Astrocyte of the hippocampus (primary cell): ENCODE measurements at regions not wholly inside any gene's neighbourhood (a gene's known extent, or its start where the extent isn't known, plus 50 kb on each side); places are given as distances from the start of the nearest gene placed in this dataset.
"Not testable (repeated sequence)": the region's sequence is repeated elsewhere in the genome, so short reads cannot be mapped to it uniquely, and the experiment has no call there.

Experiments used
- DNase-seq: peaks from one replicate; pipeline ENCODE4 v3.0.0; 2011; ENCODE audit warnings: low read depth, low spot score

DNA sequence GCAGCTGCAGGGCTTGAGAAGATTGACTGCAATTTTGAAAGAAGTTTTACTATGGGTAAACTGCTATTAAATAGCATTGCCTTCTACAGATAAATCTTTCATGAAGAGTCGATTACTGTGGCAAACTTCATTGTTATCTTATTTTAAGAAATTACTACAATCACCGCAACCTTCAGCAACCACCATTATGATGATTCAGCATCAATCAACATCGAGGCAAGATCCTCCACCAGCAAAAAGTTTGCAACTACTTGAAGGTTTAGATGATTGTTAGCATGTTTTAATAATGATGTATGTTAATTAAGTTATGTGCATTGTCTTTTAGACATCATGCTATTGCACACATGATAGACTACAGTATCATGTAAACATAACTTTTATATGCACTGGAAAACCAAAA, 1511.0 kb downstream of the FSTL5 start:
- DNase-seq, result no peak

DNA sequence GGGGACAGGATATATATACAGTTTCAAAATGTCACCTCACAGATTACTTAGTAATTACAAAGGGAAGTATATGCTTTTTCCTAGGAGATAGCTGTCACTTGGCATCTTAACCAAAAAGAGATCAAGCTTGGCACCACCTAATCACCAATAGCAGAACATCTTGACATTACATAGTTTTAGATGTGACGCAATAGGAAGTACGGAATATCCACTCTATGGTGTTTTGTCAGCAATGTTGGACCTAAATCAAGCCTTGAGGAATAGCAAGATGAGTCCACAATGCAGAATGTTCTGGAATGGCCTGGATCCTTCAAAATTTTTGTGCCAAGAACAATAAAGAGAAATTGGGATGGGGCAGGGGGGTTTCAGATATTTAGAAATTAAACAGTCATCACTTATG, 1488.2 kb downstream of the FSTL5 start:
- DNase-seq, result no peak

DNA sequence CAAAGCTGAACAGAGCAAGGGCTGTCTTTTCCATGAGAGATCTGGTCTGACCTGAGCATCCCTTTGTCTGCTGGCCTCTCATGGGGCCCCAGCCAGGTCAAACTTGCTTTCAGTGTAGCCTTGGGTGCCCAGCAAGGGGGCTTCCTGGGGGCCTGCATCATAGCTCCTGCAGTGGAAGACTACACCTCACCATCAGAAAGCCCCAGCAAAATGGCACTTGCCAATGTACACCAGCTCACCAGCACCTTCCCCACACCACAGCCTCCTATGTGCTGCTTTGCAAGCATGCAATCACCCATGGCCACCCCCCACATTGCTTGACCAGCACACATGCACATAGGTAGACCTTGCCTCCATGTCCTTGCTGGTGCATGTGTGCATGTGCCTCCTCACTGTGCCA, 1478.1 kb downstream of the FSTL5 start:
- DNase-seq, result no peak

DNA sequence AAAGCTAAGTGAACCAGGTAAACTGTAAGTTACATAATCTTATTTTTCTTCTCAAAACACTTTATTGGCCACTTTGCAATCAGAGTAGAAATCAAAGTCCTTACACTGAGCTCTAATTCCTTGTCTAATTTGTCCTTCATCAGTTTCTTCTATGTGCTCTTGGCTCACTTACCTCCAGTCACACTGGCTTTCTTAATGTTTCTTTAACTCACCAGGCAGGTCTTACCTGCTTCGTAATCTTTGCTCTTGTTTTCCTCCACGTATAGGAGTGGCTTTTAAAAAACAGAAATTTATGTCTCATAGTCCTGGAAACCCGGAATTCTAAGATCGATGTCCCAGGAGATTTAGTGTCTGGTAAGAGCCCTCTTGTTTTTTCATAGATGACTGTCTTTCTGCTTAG, 1462.1 kb downstream of the FSTL5 start:
- no peak for DNase-seq

DNA sequence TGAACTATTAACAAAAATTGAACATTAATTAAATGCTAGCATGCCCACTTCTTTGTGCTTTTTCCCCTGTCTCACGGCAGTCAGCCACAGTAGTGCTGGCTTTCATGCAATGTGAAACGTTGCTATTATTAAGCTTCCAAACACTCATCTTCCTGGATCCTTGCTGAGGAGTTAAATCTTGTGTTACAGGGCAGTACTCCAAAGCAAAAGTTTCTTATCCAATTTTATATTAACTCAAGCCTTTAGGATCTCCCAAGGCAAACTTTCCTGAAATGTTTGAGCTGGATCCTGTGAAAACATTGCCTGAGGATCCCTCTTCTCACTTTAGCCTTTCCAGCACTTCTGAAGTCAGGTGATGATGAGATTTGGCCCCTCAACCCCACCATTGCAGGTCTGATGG, 1454.8 kb downstream of the FSTL5 start:
- DNase-seq, result no peak

DNA sequence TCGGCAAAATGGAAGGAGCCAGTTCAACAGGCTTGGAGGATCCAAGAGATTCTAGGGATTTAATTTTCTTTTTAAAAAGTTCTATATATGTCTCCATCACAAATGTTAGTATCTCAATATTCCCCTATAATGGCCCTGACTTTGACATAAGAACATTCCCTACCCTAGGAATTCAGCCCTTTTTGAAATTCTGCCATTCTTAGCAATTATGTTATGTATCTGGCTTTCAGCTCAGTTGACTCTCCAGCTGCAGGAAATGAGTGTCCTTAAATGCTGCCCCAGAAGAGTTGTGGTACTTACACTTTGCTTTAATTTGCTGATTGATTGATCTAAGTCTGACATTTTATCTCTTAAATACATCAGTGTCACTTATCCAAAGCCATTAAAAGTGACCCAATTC, 1454.3 kb downstream of the FSTL5 start:
- no peak for DNase-seq

DNA sequence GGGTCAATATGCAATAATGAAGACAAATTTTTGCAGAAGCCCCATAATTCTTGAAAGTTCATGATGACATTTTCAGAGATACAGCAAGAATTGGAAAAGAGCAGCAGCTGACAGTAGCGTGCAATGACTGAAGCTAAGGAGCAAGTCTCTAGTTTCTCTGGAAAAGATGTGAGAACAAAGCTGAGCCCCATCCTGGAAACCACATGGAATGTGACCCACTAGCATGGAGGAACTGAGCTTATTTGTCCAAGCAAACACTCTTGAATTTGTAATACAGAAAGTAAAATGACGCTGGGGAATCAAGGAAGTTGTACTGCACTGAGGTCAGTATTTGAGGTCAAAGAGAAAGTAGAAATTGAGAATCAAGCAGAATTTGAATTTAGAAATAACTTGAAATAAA, 1447.2 kb downstream of the FSTL5 start:
- peak; percentile 5 for DNase-seq

DNA sequence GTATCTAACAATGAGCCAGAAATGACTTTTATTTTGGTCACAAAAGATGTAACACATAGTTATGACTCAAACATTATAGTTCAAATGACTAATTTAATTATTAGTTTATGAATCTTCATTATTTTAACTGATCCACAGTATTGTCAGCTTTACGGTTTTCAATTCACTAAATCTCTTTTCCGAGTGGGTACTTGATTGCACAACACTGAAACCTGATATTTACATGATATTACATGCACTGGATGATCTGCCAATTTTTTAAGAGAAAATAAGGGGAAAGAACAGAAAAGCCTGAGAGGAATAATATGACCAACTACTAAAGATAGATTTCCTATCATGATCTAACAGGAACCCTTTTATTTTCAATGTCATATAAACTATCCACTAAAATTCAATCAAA, 1446.0 kb downstream of the FSTL5 start:
- no peak for DNase-seq

DNA sequence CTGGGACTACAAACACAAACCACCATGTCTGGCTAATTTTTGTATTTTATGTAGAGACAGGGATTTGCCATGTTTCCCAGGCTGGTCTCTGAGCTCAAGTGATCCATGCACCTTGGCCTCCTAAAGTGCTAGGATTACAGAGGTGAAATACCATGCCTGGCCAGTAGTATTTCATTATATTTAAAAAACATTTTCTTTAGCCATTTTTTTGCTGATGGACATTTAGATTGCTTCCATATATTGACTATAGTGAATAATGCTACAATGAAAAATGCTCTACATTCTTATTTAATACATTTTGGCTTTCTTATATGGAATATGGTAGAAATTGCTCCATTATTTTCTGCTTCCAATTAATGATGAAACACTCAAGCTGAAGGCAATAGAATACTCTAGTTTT, 1439.7 kb downstream of the FSTL5 start:
- no peak for DNase-seq

DNA sequence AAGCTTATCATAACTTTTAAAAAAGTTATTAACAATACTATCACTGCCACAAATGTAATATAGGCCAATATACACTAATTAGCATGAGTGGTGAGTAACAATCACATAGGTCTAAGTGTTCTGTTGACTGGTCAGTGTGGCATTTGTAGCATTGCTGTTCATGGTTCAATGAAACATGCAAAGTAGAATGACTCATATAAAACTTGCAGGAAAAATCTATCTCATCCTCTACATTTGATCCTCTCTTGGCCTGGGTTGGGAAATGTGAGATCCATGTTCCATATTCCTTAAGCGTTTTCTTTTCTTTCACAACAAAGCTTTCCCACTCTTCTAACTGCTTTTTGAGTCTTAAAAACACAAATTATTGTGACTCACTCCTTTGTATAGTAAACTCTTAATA, 1418.7 kb downstream of the FSTL5 start:
- DNase-seq, result peak; percentile 26

DNA sequence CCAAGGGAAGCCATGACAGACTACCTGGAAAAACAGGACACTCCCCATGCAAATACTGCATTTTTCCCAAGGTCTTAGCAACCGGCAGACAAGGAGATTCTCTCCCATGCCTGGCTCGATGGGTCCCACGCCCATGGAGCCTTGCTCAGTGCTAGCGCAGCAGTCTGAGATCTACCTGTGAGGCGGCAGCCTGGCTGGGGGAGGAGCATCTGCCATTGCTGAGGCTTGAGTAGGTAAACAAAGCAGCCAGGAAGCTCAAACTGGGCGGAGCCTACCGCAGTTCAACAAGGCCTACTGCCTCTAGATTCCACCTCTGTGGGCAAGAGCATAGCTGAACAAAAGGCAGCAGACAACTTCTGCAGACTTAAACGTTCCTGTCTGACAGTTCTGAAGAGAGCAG, 1417.2 kb downstream of the FSTL5 start:
- DNase-seq, result not testable (repeated sequence)

DNA sequence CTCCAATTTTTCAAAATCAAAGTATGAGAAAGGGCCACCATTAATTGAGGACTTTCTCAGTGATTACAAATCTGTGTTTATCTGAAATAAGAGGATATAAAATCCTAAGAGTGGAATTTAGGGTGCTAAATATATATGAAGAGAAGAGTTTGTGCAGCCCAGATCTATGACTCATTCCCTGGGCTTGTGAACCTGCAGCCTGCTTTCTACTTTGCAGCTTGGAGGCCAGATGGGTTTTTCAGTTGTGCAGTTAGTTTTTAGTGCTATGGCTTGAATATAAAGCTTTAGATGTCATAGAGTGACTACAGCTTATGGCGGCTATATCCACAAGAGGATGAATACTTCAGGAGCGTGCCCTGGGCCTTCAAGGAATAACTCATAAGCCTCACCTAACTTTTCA, 1391.1 kb downstream of the FSTL5 start:
- peak; percentile 23 for DNase-seq

DNA sequence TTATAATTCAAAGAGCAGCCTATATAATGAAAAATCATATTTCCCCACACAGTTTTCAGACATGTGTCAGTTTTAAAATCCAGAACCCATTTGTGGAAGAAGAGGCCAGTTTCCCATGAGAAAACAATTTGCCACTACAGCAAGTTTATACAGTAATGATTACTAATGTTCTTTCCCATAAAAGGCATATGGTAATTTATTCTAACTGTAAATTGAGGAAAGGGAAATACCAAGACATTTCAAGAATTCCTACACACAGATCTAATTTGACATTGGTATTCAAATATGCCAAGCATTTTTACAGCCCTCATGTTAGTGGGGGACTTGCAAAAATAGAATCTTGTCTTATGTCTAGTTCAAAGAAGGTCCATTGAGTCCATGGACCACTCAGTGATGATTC, 1368.6 kb downstream of the FSTL5 start:
- DNase-seq, result peak; percentile 23

DNA sequence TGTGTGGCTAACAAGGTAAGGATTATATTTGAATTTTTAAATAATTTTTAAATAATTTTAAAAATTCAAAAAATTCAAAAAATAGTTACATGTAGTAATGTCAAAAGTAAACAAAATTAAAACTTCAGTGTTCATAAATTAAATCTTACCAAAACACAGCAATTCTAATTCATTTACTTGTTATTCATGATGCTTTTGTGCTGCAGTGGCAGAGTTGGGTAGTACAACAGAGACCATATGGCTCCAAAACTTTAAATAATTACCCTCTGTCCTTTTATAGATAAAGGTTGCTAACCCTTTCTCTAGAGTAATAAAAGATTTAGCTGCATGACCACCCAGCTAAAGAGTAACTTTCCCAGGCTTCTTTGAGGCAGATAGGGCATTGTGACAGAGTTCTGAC, 1355.6 kb downstream of the FSTL5 start:
- no peak for DNase-seq

DNA sequence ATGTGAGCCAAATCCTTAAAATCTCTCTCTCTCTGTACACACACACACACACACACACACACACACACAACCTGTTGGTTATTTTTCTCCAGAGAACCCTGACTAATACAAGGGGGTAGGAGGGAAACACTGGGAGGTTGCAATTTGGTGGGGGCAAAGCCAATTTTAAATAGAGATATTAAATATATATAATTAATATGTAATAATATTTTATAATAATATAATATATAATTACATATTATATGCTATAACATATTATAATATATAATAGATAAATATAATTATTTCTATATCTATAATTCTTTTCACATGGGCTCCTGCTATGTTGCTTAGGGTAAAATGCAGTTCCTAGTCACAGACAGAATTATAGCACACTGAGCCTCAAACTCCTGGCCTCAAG, 1354.2 kb downstream of the FSTL5 start:
- DNase-seq, result no peak

DNA sequence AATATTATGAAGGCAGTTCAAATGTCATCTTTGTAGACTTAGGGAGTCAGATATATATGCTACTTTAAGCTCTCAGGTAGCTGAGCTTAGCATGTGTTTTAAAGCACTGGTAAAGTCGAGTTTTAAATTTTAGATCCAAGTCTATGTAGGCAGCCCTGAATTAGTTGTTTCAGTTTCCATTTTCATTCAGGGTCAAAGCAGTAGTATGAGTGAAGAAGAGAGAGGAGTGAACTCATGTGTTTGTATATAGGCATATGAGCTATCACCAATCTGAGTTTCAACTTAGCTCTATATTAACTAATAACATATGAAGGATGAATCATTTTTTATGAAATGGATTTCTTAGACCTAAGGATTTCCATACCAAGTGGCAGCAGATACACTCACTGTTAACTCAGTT, 1353.4 kb downstream of the FSTL5 start:
- DNase-seq, result no peak

DNA sequence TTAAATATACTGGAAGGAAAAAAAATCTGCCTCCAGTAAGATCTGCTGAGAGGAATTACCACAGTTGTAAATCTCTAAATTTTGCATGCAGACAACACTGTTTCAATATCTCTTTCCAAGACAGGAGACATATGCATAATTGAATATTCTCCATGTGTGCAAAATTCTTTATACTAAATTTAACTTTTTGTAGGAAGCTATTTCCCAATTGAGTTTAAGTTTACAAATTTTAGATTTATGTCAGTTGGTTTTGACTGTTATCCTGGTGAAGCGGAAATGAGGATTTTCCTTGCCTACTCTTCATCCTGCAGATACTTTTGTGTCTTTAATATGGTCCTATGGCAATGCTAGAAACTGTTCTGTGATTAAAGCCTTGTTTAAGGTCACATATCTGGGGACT, 1352.9 kb downstream of the FSTL5 start:
- DNase-seq, result no peak

DNA sequence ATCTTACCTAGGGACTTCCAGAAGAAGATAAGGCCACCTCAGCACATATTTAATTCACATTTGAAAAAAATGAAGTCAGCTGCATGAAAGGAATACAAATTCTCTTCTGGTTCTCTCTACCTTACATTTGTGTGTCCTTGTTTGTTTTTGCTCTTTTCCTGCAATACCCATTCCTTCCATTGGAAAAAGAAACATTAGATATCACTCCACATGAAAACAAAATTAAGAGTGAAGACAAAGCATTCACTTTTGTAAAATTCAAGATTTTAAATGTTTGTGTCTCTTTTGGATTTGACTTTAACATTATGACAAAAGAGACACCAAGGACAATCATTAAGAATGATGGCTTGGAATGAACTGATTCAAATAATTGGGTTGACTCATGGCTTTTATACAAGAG, 1351.8 kb downstream of the FSTL5 start:
- no peak for DNase-seq

DNA sequence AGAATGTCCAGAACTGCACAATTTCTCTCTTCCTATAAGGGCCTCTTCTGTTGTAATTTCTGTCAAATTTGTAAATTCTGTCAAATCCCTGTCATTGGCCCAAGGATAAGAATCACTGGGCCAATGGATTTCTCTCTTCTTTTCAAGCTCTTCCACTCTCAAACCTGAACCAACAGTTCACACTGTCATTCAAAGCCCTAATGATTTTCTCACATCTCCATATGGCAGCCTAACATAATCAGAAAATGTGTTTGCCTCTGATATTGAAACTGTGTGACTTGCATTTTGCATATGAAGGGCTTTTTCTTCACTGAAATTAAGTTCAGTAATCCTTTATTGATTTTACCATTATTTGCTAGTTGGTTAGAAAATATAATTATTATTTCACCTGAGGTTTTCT, 1349.1 kb downstream of the FSTL5 start:
- no peak for DNase-seq

DNA sequence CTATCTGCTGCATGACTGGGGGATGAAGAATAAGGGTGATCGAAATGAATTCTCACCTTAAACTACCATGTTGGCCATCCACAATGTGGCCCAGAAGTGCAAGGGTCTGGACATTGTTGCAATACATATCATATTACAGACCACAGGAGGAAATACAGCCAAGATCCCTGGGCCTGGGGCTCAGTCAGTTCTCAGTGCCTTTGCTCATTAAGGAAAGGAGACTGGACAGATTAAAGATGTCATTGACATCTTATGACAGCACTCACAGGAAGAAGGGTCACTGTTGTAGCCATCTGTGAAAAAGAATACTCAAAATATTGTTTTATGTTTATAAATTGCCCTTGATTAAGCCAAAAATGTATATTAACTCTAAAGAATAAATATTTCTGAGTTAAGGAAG, 1345.2 kb downstream of the FSTL5 start:
- DNase-seq, result no peak

DNA sequence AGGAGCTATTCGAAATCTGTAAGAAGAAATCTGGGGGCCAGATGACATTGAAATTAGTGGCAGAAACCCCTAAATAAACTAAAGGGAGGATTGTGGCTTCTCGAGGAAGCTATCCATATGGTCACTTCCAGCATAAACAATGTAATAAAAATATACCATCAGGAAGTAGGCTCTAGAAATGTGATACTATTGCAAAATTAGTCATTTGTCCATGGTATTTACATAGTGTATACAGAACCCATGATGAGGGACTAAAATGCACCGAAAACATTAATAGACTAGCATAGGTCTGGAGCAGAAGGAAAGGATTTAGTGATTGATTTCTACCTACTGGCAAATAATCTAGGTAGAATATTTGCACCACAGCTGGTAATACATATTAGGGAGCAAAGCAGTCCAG, 1344.0 kb downstream of the FSTL5 start:
- no peak for DNase-seq

DNA sequence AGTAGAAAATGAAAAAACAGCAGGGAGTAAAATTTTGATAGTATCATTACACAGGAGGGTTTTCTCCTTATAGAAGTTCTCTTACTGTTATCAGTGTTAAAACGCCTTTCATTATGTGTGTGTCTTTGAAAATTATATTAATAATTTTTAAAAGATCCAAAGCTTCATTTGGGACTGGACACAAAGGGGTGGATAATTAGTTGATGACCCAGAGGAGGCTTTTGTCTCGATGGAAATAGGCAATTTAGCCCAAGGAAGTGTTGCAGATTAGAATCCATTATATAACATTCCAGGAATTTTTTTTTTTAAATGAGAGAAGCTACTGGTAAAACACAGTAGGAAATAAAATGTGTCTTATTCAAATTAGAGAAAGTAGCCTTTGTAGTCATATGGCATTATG, 1339.3 kb downstream of the FSTL5 start:
- no peak for DNase-seq

DNA sequence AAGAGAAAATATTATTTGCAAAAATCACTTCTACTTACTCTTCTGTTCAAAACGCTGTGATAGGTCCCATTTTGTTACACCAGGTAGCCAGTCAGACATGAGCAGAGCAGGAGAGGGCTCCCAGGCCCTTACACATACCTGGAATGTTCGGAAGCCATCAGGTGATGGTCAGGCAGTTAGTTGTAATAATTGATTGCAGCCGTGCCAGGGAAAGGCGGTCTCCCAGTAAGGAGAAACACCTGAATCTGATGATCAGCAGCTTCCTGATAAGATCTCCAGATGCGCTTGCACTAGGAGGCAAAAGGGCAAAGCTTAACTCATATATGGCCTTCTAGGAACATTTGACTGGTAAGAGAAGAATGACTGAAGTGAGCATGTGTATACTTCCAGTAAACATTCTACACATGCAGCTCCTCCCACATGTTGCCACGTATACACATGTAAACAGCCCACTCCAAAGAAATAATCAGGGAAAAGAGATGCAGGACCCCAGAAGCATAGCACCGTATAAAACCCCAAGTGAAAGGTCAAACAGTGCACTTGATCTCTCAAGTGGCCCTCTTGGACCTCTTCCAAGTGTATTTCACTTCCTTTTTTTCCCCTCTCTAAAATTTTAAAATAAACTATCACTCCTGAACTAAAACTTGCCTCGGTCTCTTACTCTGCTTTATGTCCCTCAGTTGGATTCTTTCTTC, 1338.0 kb downstream of the FSTL5 start:
- no peak for DNase-seq

DNA sequence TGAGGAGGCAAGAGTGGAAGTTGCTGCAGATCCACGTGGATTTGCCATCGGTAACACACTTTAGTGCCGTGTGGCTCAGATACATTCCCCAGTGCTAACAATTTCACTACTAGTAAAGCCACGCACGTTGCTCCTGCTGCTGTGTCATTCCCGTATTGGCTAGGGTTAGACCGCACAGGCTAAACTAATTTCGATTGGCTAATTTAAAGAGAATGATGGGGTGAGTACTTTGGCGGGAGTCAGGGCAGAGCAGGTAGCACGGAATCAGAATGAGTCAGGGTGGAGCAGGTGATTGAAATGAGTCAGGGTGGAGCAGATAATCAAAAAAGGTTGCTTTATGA, 1337.5 kb downstream of the FSTL5 start:
- no peak for DNase-seq
